WI38 (cell line): ENCODE measurements at regions not wholly inside any gene's neighbourhood (a gene's known extent, or its start where the extent isn't known, plus 50 kb on each side); places are given as distances from the start of the nearest gene placed in this dataset.

Experiments
- H3K4me3 ChIP-seq: 2 replicates; pipeline ENCODE4 v1.5.1; 2011; ENCODE audit warnings: low read depth, mild to moderate bottlenecking, control low read depth, low read length
- TF ChIP-seq, protein P1 (sequence below): IDR thresholded peaks from 2 replicates; pipeline ENCODE4 v1.5.1; 2012; ENCODE audit warnings: low read depth, mild to moderate bottlenecking, control low read depth, low read length

DNA sequence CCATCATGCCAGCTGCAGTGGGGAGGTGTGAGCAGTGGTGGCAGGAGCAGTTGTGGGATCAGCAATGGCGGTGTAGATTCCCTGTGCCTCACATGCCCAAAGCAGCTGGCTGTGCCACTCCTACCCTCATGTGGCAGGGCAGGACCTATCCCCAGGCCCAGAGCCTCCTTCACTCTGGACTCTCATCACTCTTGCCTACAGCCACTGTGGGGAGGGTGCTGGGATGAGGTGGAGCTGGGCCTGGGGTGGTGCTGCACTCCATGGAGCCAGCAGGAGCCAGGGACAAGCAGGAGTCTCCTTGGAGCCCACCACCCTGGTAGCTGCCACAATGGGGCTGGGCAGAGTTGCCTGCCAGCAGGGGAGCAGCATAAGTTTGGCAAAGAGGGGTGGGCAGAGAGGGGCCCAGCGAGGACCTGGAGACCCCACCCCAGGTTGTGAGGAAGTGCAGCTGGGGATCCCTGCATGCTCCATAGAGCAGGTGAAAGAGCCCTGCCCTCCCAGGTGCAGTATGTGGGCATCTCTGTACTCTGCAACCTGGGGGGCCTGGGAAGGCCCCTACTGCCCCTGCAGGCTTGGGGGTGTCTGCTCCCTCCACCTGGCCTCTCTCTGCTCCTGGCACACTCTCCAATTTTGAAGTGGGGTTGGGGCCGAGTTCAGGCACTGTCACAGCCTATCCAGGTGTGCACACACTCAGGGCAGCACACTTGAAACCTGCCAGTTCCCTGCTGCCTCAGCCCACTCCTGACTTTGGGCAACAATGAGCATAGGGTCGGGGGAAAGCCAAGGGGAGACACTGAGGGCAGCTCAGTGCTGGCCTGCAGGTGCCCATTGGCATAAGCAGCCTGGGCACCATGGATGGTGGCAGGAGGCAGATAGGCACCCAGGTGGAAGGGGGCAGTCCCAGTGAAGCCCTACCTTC lies 74.0 kb upstream of the INTU start:
- TF ChIP-seq, protein P1, sequence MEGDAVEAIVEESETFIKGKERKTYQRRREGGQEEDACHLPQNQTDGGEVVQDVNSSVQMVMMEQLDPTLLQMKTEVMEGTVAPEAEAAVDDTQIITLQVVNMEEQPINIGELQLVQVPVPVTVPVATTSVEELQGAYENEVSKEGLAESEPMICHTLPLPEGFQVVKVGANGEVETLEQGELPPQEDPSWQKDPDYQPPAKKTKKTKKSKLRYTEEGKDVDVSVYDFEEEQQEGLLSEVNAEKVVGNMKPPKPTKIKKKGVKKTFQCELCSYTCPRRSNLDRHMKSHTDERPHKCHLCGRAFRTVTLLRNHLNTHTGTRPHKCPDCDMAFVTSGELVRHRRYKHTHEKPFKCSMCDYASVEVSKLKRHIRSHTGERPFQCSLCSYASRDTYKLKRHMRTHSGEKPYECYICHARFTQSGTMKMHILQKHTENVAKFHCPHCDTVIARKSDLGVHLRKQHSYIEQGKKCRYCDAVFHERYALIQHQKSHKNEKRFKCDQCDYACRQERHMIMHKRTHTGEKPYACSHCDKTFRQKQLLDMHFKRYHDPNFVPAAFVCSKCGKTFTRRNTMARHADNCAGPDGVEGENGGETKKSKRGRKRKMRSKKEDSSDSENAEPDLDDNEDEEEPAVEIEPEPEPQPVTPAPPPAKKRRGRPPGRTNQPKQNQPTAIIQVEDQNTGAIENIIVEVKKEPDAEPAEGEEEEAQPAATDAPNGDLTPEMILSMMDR, result no peak
- no peak overlapping the region for H3K4me3 ChIP-seq

DNA sequence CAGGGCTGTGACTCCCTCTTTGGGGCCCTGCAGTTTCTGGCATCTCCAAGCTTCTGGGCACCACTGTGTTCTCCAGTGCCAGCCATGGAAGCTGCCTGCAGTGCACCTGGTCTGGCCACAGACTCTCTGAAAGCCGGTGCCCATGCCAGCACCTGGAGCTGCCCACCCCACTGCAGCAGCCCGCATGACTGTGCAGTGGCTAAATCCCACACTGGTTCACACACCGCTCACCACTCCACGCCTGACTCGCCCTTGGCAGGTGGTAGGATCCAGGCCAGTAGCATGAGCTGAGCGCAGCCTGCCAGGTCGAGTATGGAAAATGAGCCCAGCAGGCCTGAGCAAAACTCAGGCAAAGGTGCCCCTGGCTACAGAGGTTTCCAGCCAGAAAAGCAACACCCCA lies 72.8 kb upstream of the INTU start:
- no peak overlapping the region for H3K4me3 ChIP-seq
- TF ChIP-seq, protein P1, result no peak

DNA sequence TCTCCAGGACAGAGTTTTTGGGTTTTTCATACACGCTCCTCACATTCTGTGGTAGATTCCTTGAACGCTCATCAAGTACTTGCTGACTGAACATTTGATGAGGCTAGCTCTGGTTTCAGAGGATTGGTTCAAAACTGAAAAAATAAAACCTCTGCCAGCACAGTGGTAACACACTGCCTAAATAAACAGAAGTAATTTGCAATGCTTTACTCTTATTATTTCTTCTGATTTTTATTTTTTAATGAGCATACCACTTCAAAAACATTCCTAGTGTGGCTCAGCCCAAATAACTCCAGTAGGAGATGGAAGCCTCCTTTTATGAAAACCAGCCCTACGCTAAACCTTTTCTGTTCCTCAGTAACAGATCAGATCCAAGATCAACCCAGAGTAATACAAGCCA lies 72.0 kb upstream of the INTU start:
- no peak overlapping the region for H3K4me3 ChIP-seq
- TF ChIP-seq, protein P1, result no peak

DNA sequence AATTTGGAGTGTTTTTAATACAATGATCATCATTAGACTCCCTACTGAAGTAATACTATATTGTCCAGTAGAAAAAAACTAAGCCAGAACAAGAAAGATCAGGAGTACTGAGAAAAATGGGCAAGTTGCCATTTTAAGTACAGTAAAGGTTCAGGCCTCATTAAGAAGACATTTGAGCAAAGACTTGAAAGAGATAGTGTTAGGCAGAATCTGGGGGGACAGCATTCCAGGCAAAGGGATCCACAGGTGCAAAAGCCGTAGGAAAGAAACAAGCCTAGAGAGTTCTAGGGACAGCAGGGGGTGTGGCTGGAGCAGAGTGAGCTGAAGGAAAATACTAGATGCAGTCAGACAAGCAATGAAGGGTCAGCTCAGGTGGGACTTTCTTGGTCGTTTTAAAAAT lies 58.1 kb upstream of the INTU start:
- TF ChIP-seq, protein P1, result no peak
- H3K4me3 ChIP-seq, result no peak overlapping the region

DNA sequence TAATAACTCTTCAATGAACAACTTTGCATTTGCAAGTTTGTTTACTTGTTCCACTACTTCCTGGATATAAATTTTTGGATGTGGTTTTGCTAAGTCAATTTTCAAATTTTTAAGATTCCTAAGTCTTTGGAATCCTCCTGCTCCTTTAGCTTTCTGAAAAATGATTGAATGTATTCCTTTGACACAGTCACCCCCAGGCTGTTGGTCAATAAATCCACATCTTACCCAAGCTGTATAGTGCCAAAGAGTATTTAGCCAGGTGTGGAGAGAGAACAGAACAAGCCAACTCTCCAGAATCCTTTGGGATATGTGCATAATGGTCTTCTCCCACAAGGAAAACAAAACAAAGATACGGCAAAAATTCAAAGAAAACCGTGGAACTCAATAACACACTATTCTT lies 56.9 kb upstream of the INTU start:
- TF ChIP-seq, protein P1, result no peak
- H3K4me3 ChIP-seq, result no peak overlapping the region

DNA sequence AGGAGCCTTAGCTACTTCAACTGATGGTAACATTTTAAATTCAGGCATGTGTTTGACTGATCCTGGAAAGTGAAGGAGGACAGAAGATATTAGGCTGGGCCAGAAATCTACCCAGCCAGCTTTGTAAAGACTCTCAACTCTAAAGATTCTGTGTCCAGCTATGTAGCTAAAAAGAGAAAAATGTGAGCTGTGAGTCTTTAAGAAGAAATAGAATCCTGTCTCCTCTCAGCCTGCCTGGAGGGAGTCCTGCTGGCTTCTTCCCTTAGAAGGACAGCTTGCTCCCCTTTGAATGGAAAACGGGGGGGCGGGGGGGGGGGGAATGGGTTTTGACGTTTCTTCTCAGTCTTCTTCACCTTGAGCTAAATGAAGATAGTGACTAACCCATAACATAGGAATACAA lies 54.3 kb upstream of the INTU start:
- no peak overlapping the region for H3K4me3 ChIP-seq
- TF ChIP-seq, protein P1, result no peak

DNA sequence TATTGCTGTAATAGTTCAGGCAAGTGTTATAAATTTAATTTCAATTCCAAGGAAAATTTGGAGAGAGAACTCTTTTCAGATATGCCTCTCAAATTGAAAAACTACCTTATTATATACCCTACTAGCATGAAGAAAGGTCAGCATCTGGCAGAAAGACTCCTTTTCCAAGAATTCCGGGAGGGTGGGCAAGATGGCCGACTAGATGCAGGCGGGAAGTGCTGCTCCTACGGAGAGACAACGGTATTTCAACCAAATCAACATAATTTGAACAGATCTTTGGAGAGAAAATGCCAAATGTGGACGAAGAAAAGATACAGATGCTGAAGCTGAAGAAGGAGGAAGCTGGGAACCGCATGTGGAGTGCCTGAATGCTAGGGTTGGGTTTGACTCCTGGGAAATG lies 53.8 kb upstream of the INTU start:
- no peak overlapping the region for H3K4me3 ChIP-seq
- TF ChIP-seq, protein P1, result no peak
